ENCODE measurements at regions not wholly inside any gene's neighbourhood (a gene's known extent, or its start where the extent isn't known, plus 50 kb on each side); places are given as distances from the start of the nearest gene placed in this dataset.

DNA sequence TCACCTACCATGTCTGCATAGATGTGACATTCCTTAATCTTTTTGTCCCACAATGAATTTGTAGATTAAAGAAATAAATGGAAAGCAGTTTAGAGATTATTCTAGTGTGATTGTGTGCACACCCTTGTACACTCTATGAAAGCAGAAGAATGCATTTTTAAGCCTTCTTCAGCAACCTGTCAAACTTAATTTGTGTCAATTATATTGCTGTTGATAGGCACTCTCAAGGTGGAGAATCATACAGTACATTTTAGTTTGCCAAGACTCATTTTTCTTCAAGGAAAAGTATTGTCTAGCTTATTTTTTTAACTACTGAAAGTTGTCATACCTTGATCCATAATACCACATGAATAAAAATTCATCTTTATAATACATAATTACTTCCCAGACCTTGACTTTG is 1898.9 kb downstream of the OLFM4 start:
- TF ChIP-seq, protein P1, sequence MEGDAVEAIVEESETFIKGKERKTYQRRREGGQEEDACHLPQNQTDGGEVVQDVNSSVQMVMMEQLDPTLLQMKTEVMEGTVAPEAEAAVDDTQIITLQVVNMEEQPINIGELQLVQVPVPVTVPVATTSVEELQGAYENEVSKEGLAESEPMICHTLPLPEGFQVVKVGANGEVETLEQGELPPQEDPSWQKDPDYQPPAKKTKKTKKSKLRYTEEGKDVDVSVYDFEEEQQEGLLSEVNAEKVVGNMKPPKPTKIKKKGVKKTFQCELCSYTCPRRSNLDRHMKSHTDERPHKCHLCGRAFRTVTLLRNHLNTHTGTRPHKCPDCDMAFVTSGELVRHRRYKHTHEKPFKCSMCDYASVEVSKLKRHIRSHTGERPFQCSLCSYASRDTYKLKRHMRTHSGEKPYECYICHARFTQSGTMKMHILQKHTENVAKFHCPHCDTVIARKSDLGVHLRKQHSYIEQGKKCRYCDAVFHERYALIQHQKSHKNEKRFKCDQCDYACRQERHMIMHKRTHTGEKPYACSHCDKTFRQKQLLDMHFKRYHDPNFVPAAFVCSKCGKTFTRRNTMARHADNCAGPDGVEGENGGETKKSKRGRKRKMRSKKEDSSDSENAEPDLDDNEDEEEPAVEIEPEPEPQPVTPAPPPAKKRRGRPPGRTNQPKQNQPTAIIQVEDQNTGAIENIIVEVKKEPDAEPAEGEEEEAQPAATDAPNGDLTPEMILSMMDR (conservative IDR thresholded peaks at IDR 0.05; ENCODE audit: low read depth, low read length): no peak
- no peak for DNase-seq (ENCODE audit: low read depth)
- H3K4me3 ChIP-seq (ENCODE audit: low read depth, low read length): no peak overlapping the region

DNA sequence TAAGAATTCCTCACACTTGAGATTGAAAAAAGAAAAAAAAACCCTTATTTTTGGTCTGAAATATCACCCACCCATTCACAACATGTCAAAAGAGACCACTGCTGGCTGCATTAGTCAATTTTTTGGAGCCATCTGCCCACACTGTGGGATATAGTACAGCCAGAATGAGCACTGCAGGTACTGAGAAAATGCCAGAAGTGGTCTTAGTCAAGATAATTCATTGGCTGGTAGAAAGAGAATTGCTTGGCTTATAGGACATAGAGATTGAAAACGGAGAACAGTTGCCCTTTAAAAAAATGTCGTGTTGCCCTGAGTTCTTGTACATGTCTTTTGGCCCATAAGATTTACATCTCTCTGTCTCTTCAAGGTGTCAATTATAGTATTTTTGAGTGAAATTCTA is 1899.5 kb downstream of the OLFM4 start:
- TF ChIP-seq, protein P1 (conservative IDR thresholded peaks at IDR 0.05; ENCODE audit: low read depth, low read length): no peak
- no peak for DNase-seq (ENCODE audit: low read depth)
- H3K4me3 ChIP-seq (ENCODE audit: low read depth, low read length): no peak overlapping the region

DNA sequence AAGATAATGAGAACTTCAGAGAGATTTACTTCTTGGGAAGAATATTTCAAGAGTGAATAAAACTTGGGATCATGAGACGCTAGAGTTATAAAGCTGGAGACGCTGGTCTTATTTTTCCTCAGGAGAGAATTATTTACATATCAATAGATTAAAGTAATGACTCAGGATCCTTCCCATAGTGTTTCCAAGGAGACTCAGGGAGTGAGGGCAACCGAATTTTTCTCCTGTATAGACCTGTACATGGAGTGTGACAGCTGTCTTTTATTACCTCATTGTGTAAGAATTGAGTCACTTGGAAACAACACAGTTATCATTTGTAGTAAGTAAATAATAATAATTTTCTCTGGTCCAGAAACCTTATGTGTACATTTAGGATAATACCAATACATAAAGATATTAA is 1905.5 kb downstream of the OLFM4 start:
- H3K4me3 ChIP-seq (ENCODE audit: low read depth, low read length): no peak overlapping the region
- TF ChIP-seq, protein P1 (conservative IDR thresholded peaks at IDR 0.05; ENCODE audit: low read depth, low read length): no peak
- no peak for DNase-seq (ENCODE audit: low read depth)

DNA sequence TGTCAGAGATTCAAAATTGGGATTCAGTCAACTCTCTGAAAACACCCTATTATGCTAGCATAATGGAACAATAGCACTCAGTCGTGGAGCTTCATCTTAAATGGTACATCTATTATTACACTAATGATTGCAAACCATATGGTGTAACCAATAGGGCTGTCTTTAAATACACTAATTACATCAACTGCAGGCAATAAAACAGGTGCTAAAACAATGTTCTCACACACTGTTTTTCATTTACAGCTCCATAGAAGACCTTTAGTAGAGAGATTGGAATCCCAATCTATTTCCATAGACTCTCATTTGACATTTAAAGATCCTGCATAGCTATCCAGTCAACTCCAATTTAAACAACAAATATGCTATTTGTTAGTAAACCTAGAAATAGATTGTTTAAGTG is 1917.4 kb downstream of the OLFM4 start:
- TF ChIP-seq, protein P1 (conservative IDR thresholded peaks at IDR 0.05; ENCODE audit: low read depth, low read length): no peak

DNA sequence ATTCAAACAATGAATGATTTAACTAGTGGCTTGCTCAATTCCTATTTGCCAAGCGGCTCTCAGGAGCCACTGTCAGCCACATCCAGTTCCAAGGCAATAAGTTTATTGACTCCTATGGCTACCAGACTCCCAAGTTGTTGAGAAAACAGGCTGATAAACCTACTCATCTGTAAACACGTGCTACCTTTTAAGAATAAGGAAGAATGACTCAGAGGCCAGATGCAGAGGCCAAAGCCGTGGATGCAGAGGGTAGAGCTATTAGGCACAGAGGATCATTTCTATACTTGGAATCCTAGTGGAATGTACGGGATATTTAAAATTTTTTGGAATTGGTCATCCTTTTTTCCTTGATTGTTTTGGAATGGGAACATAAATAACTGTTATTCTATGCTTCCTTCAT is 1921.1 kb downstream of the OLFM4 start:
- H3K4me3 ChIP-seq (ENCODE audit: low read depth, low read length): no peak overlapping the region
- DNase-seq (ENCODE audit: low read depth): no peak
- TF ChIP-seq, protein P1 (conservative IDR thresholded peaks at IDR 0.05; ENCODE audit: low read depth, low read length): no peak

More for the DNA sequence above, 1917.4 kb downstream of the OLFM4 start:
- no peak overlapping the region for H3K4me3 ChIP-seq (ENCODE audit: low read depth, low read length)
- no peak for DNase-seq (ENCODE audit: low read depth)

DNA sequence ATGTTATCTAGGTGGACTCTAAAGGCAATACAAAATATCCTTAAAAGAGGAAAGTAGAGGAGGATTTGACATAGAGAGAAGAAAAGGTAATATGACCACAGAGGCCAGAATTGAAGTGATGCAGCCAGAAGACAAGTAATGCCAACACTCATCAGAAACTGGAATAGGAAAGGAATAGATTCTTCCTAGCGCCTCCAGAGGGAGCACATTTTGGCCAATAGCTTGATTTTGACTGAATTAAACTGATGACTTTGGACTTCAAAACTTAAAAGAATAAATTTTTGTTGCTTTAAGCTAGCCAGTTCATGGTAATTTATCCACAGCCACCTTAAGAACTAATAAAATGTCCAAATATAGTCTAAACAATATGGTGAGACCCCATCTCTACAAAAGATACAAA is 1921.9 kb downstream of the OLFM4 start:
- H3K4me3 ChIP-seq (ENCODE audit: low read depth, low read length): no peak overlapping the region
- TF ChIP-seq, protein P1 (conservative IDR thresholded peaks at IDR 0.05; ENCODE audit: low read depth, low read length): peak; percentile 10
- no peak for DNase-seq (ENCODE audit: low read depth)

DNA sequence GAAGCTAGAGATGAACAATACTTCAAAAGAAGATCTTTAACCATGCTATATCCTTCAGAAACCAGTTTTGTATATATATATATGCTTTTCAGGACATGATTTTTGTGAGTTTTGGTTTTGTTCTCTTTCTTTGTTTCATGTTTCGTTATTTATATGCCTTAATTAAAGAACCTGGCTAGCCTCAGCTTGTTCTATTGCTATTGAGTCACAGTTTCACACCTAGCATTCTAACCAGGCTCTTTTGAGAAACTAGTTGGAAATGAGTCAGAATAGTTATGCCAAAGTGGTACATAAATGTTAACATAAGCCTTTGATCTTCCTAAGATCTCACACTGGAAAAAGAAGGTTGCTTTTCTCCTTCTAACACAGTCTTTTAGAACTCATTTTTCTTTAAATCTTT is 1925.2 kb downstream of the OLFM4 start:
- TF ChIP-seq, protein P1 (conservative IDR thresholded peaks at IDR 0.05; ENCODE audit: low read depth, low read length): no peak
- H3K4me3 ChIP-seq (ENCODE audit: low read depth, low read length): no peak overlapping the region
- DNase-seq (ENCODE audit: low read depth): no peak

Data from epithelial cell of proximal tubule (primary cell).